Activated CD8-positive, alpha-beta memory T cell treated with anti-CD3 and anti-CD28 coated beads, Interleukin-2, amount 10 ng/mL, durations not matched to agents 7 days and 5 days (primary cell): ENCODE measurements at regions not wholly inside any gene's neighbourhood (a gene's known extent, or its start where the extent isn't known, plus 50 kb on each side); places are given as distances from the start of the nearest gene placed in this dataset.

Source experiments
- ATAC-seq: fragments of 150-1000 bp; cut with Tn5 transposase; one replicate; pipeline ENCODE4 v1.10.0; 2021; ENCODE audit warnings: moderate library complexity
- CTCF ChIA-PET: fragments of 350-600 bp; sonication (Branson Sonifier 250); formaldehyde crosslinking; loops from one replicate; lab custom pipeline; 2021; ENCODE audit warnings: antibody characterized with exemption; lab: Charles Lee
- DNase-seq: peaks from one replicate; pipeline ENCODE4 v3.0.0-alpha.2; 2020
- H3K27ac Mint-ChIP-seq: one replicate; pipeline ENCODE4 v1.8.0; 2021; ENCODE audit warnings: mild to moderate bottlenecking, mixed read lengths
- H3K27me3 Mint-ChIP-seq: one replicate; pipeline ENCODE4 v1.8.0; 2021; ENCODE audit warnings: mixed read lengths
- H3K36me3 Mint-ChIP-seq: one replicate; pipeline ENCODE4 v1.8.0; 2021; ENCODE audit warnings: mild to moderate bottlenecking, mixed read lengths
- H3K4me1 Mint-ChIP-seq: one replicate; pipeline ENCODE4 v1.8.0; 2021; ENCODE audit warnings: mixed read lengths
- H3K4me3 Mint-ChIP-seq: one replicate; pipeline ENCODE4 v1.8.0; 2021; ENCODE audit warnings: mild to moderate bottlenecking, moderate library complexity, mixed read lengths
- H3K9me3 Mint-ChIP-seq: one replicate; pipeline ENCODE4 v1.8.0; 2022; ENCODE audit warnings: low read depth, mixed read lengths

DNA sequence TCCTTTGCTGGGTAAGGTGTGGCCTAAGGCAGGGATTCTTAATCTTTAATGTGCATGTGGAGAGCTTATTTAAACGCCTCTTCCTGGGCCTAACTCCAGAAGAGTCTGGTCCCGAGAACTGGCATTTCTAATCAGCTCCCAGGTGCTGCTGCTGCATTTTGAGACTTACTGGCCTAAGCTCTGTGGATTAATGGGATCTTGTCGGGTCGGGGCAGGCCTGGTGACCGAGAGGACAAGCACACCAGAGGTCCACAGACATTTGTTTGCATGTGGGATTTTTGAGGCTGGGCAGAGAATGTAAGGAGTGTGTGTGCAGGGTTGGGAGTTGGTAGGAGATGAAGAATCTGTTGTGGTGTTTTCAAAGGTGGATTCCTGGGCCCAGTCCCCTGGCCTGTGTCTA is 95.0 kb upstream of the DAP start:
- CTCF ChIA-PET: interaction anchor here (1.8 kb wide), 2 partner anchors 8 to 20 kb away, joined by 4 to 5 read pairs; no protein-coding TSS in a partner anchor
- Mint-ChIP-seq H3K27ac (no peak overlapping the region), H3K36me3 (no peaks in the 10 kb centered on the region), H3K4me3 (no peak overlapping the region), H3K9me3 (no peaks in the 10 kb centered on the region), H3K4me1 (no peaks in the 10 kb centered on the region), H3K27me3 (peaks cover 3% of the 10 kb centered on the region)
- no peak for ATAC-seq
- no peak for DNase-seq

DNA sequence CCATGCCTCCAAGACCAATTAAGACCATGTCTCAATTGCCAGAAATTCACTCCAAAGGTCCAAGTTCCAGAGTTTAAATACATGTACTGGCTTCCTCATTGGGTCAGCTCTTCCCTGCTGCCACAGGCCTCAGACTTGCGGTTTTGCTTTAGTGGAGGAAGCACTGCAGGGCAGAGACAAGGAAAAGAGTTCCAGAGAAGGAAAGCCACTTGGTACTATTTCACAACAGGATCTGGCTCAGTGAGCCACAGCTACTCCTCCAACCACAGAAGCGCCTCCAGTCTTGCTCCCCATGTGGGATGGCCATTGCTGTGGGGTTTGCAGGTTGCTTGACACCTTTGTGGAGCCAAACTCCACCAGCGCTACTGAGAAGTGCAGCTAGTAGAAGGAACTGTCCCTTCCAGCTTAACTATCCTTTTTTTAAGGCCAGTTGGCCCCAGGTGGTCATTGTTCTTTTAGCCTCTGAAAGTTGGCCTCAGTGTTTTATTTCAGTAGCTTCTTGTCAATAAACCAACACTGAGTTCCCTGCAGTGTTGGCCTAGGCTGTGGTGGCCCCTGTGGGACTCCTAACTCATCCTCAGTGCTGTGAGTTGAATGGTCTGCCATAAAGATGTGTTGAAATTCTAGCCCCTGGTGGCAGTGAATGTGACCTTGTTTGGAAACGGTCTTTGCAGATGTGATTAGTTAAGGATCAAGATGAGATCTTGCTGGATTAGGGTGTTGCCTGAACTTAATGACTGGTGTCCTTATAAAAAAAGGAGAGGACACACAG is 93.7 kb upstream of the DAP start:
- DNase-seq: no peak
- ATAC-seq: no peak
- Mint-ChIP-seq H3K27ac (no peak overlapping the region), H3K4me3 (no peak overlapping the region), H3K4me1 (no peaks in the 10 kb centered on the region), H3K27me3 (peaks cover 2% of the 10 kb centered on the region), H3K9me3 (no peaks in the 10 kb centered on the region), H3K36me3 (no peaks in the 10 kb centered on the region)
- CTCF ChIA-PET: interaction anchor here (1.8 kb wide), 1 partner anchor 10 kb away, joined by 5 read pairs; no protein-coding TSS in a partner anchor

DNA sequence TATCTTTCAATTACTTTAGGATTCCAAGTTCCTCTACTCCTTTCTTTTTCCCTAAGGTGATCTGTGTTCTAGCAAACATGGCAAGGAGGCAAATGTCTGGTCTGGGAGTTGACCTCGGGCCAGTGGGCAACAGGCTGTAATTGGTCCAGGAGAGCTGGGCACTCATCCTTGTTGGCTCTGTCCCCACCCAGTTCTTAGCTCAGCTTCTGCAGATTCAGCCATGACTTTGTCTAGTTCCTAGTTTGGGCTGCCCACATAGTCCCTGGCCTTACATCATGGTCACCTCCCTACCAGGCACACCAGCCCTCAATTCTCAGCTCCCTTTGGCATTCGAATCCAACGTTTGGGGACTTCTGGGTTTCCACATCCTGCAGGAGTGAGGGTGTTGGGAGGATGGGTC is 92.1 kb upstream of the DAP start:
- H3K27ac Mint-ChIP-seq: no peak overlapping the region
- ATAC-seq (no peak), DNase-seq (no peak)
- no peaks in the 10 kb centered on the region for H3K36me3 Mint-ChIP-seq
- no peak overlapping the region for H3K4me3 Mint-ChIP-seq
- peaks cover 6% of the 10 kb centered on the region for H3K27me3 Mint-ChIP-seq
- H3K4me1 Mint-ChIP-seq: no peaks in the 10 kb centered on the region
- CTCF ChIA-PET: no interaction called here
- no peaks in the 10 kb centered on the region for H3K9me3 Mint-ChIP-seq

DNA sequence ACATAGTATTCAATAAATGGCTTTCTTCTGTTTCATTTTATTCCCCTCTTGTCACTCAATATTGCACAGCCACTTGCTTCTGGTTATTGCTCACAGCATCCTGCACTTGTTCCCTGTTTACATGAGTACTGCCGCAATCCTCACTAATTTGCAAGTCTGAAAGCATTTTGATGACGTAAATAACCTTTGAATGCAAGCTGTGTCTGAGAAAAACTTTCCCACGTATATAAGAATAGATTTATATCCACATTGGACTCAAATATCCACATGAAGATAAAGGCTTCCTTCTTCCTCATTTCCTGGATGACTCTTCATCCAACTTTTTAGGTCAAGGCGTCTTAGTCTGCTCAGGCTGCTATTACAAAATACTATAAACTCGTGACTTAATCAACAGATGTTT is 88.2 kb upstream of the DAP start:
- H3K36me3 Mint-ChIP-seq: no peaks in the 10 kb centered on the region
- no peaks in the 10 kb centered on the region for H3K4me1 Mint-ChIP-seq
- peaks cover 30% of the 10 kb centered on the region for H3K27me3 Mint-ChIP-seq
- no peak overlapping the region for H3K4me3 Mint-ChIP-seq
- H3K27ac Mint-ChIP-seq: no peak overlapping the region
- ATAC-seq: no peak
- CTCF ChIA-PET: no interaction called here
- DNase-seq: no peak
- H3K9me3 Mint-ChIP-seq: no peaks in the 10 kb centered on the region

DNA sequence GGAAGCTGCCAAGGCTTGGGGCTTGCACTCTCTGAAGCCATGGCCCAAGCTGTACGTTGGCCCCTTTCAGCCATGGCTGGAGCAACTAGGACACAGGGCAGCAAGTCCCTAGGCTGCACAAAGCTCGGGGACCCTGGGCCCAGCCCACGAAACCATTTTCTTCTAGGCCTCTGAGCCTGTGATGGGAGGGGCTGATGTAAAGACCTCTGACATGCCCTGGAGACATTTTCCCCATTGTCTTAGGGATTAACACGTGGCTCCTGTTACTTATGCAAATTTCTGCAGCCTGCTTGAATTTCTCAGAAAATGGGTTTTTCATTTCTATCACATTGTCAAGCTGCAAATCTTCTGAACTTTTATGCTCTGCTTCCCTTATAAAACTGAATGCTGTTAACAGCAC is 83.0 kb upstream of the DAP start:
- Mint-ChIP-seq H3K4me3 (no peak overlapping the region), H3K27me3 (peaks cover 54% of the 10 kb centered on the region), H3K4me1 (no peaks in the 10 kb centered on the region), H3K9me3 (peaks cover 4% of the 10 kb centered on the region), H3K36me3 (no peaks in the 10 kb centered on the region), H3K27ac (no peak overlapping the region)
- no peak for DNase-seq
- CTCF ChIA-PET: no interaction called here
- no peak for ATAC-seq

DNA sequence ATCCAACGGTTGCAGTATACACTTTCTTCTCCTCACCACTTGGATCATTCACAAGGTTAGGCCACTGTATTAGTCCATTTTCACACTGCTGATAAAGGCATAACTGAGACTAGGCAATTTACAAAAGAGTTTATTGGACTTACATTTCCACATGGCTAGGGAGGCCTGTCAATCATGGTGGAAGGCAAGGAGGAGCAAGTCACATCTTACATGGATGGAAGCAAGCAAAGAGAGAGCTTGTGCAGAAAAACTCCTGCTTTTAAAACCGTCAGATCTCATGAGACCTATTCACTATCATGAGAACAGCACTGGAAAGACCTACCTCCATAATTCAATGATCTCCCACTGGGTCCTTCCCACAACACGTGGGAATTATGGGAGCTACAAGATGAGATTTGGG is 81.8 kb upstream of the DAP start:
- DNase-seq (no peak), ATAC-seq (no peak)
- Mint-ChIP-seq H3K36me3 (no peaks in the 10 kb centered on the region), H3K4me1 (no peaks in the 10 kb centered on the region), H3K4me3 (no peak overlapping the region), H3K27ac (no peak overlapping the region), H3K27me3 (peaks cover 49% of the 10 kb centered on the region), H3K9me3 (peaks cover 4% of the 10 kb centered on the region)
- CTCF ChIA-PET: no interaction called here

DNA sequence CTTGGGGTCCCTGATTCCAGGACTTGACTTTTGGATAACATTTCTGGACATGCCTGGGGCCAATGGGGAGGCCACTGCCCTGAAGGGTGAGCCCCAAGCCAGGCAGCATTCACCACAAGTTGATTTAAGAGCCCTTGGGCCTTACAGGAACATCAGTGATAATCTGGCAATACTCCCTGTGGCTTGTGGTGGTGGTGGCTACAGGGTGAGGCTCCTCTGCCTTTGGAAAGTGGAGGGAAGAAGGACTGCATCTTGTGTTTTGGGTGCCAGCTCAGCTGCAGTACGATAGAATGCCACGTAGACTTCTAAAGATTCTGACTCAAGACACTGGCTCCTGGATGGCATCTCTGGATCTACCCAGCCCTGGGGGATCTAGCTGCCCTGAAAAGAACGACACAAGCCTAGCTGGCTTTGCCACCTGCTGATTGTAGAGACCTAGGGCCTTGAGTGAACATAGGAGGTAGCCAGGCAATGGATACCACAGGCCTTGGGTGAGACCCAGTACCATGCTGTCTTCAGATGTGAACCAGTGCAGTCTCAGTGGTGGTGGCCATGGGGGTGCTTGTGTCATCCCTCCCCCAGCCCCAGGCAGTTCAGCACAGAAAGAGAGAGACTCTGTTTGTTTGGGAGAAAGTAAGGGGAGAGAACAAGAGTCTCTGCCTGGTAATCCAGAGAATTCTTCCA is 79.0 kb upstream of the DAP start:
- peaks cover 31% of the 10 kb centered on the region for H3K27me3 Mint-ChIP-seq
- CTCF ChIA-PET: no interaction called here
- ATAC-seq (no peak), DNase-seq (no peak)
- H3K36me3 Mint-ChIP-seq: no peaks in the 10 kb centered on the region
- no peak overlapping the region for H3K4me3 Mint-ChIP-seq
- no peaks in the 10 kb centered on the region for H3K4me1 Mint-ChIP-seq
- peaks cover 4% of the 10 kb centered on the region for H3K9me3 Mint-ChIP-seq
- H3K27ac Mint-ChIP-seq: no peak overlapping the region

DNA sequence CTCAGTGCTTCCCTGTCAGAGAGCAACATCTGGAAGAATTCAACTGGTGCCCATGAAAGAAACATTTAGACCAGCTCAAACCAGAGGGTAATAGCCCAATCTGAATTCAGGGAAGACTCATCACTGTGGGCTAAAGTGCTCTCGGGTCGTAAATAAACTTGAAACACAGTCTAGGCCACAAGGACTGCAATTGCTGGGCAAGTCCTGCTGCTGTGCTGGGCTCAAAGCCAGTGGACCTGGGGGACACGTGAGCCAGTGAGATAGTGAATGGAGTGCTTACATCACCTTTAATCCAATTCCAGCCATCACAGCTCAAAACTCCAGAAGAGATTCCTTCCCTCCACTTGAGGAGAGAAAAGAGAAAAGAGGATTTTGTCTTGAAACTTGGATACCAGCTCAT is 78.1 kb upstream of the DAP start:
- H3K27ac Mint-ChIP-seq: no peak overlapping the region
- H3K4me3 Mint-ChIP-seq: no peak overlapping the region
- CTCF ChIA-PET: no interaction called here
- H3K4me1 Mint-ChIP-seq: no peaks in the 10 kb centered on the region
- ATAC-seq (no peak), DNase-seq (no peak)
- no peaks in the 10 kb centered on the region for H3K36me3 Mint-ChIP-seq
- H3K9me3 Mint-ChIP-seq: peaks cover 4% of the 10 kb centered on the region
- peaks cover 24% of the 10 kb centered on the region for H3K27me3 Mint-ChIP-seq

DNA sequence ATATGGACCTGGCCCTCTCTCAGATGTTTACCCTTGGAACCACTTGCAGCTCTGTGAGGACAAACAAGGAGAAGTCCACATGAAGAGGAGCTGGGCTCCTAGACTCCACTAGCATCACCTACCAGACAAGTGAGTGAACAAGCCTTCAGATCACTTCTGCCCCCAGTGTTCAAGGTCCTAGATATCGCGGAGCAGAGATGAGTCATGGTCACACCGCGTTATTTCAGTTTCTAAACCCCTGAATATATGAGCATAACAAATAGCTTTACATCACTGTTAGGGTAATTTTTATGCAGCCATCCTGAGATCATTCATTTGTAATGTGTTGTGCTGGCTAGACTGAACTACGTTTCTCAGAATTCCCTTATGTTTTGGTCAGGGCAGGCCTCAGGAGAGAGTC is 77.0 kb upstream of the DAP start:
- H3K27ac Mint-ChIP-seq: no peak overlapping the region
- DNase-seq: no peak
- H3K27me3 Mint-ChIP-seq: peaks cover 21% of the 10 kb centered on the region
- H3K36me3 Mint-ChIP-seq: no peaks in the 10 kb centered on the region
- no peak for ATAC-seq
- peaks cover 4% of the 10 kb centered on the region for H3K9me3 Mint-ChIP-seq
- no peak overlapping the region for H3K4me3 Mint-ChIP-seq
- H3K4me1 Mint-ChIP-seq: no peaks in the 10 kb centered on the region
- CTCF ChIA-PET: no interaction called here

DNA sequence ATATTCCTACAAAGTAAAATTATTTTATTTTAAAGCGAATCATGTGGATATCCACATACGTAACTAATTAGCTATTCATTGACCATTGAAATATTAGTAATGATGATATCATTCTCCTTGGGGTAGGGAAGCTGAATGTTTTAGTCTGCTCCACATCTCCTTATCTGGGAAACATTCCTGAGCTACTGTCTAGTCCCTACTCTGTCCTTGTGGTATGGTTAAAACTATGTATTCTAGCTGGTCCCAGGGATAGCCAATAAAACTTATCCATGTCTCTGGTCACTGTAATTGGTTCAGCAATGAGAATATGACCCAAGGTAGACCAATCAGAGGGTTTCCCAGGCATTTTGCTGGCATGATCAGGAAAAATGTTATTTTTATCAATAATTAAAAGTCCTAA is 76.0 kb upstream of the DAP start:
- CTCF ChIA-PET: no interaction called here
- Mint-ChIP-seq H3K4me3 (no peak overlapping the region), H3K36me3 (no peaks in the 10 kb centered on the region), H3K9me3 (no peaks in the 10 kb centered on the region), H3K4me1 (no peaks in the 10 kb centered on the region), H3K27ac (no peak overlapping the region), H3K27me3 (peaks cover 18% of the 10 kb centered on the region)
- DNase-seq (no peak), ATAC-seq (no peak)

DNA sequence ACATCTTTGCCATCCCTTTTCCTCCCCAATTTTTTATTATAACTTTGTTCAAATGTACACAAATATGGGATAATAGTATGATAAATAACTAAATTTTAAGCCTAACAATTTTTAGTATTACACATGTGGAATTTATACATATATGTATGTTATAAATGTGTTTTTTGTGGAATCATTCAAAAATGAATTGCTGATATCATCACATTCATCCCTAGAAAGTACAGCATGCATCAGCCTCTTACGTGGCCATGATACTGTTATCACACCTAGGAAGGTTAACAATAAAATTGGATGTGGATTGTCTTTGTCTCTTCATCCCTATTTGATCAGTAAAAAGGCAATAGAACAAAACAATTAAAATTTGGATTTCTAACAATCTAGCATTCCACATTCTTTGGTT is 73.7 kb upstream of the DAP start:
- no peak overlapping the region for H3K4me3 Mint-ChIP-seq
- peaks cover 5% of the 10 kb centered on the region for H3K27me3 Mint-ChIP-seq
- ATAC-seq (no peak), DNase-seq (no peak)
- H3K36me3 Mint-ChIP-seq: no peaks in the 10 kb centered on the region
- H3K4me1 Mint-ChIP-seq: no peaks in the 10 kb centered on the region
- H3K27ac Mint-ChIP-seq: no peak overlapping the region
- CTCF ChIA-PET: no interaction called here
- H3K9me3 Mint-ChIP-seq: no peaks in the 10 kb centered on the region

DNA sequence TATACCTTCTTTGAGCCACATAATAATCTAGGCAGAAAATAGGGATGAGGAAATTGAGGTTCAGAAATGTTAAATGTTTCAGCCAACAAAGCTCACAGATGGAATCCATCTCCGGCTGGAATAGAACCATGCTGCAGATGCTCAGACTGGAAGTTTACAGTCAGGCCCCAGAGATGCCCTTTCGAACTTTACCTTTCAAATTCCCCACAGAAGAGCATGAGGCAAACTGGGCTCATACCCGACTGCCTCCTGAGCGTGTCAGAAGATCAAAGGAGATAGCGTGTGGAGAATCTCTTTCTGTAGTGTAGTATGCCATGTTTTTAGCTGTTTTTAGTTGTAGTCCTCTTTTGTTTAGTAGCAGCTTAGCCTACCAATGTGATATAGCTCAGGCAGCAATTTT is 72.0 kb upstream of the DAP start:
- DNase-seq: no peak
- Mint-ChIP-seq H3K36me3 (no peaks in the 10 kb centered on the region), H3K9me3 (no peaks in the 10 kb centered on the region), H3K4me1 (no peaks in the 10 kb centered on the region), H3K27me3 (peaks cover 5% of the 10 kb centered on the region), H3K4me3 (no peak overlapping the region), H3K27ac (no peak overlapping the region)
- CTCF ChIA-PET: interaction anchor here (1.2 kb wide), 1 partner anchor 32 kb away, joined by 3 read pairs; no protein-coding TSS in a partner anchor
- no peak for ATAC-seq

DNA sequence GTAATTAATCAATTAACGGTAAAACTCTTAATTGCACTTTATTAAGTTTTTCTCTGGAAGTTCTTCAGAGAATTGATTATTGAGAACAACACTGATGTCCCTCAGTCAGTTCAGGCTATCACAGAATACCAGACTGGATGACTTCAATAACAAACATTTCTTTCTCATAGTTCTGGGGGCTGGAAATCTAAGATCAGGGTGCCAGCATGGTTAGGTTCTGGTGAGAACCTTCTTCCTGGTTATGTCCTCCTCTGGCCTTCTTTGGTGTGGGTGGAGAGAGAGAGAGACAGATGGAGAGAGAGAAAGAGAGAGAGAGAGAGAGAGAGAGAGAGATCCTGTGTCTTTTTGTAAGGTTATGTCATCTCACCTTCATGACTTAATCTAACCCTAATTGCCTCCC is 71.4 kb upstream of the DAP start:
- Mint-ChIP-seq H3K4me1 (no peaks in the 10 kb centered on the region), H3K4me3 (no peak overlapping the region)
- no peak for ATAC-seq

DNA sequence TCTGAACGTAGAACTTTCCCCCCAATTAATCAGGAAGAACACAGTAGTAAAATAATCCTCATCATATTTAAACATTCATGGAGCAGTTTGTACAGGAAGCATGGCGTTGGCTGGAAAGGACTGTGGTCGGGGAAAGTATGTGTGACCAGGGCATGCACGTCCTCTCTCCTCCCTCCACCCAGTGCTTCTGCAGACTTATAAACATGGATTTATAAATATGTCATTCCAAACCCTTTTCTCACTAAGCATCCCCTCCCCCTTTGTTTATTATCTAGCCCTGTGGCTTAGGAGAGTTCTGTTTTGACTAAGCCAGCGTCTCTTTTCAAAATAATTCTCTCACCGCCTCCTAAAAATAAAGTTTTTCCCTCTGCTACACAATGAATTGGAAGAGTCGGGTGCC is 70.4 kb upstream of the DAP start:
- no peak for ATAC-seq
- Mint-ChIP-seq H3K27me3 (peaks cover 5% of the 10 kb centered on the region), H3K4me3 (no peak overlapping the region), H3K36me3 (no peaks in the 10 kb centered on the region), H3K27ac (no peak overlapping the region), H3K9me3 (no peaks in the 10 kb centered on the region), H3K4me1 (no peaks in the 10 kb centered on the region)
- CTCF ChIA-PET: no interaction called here
- no peak for DNase-seq

More for the DNA sequence above, 71.4 kb upstream of the DAP start:
- DNase-seq: no peak
- CTCF ChIA-PET: no interaction called here
- Mint-ChIP-seq H3K36me3 (no peaks in the 10 kb centered on the region), H3K27me3 (peaks cover 5% of the 10 kb centered on the region), H3K9me3 (no peaks in the 10 kb centered on the region), H3K27ac (no peak overlapping the region)
